ENCODE measurements at regions not wholly inside any gene's neighbourhood (a gene's known extent, or its start where the extent isn't known, plus 50 kb on each side); places are given as distances from the start of the nearest gene placed in this dataset.

GRCh38 chr2:136363900-136364299 is 246.0 kb upstream of the CXCR4 start:
- no peaks in the 10 kb centered on the region for H3K27me3 ChIP-seq (ENCODE audit: control insufficient read depth, insufficient read depth, low read length)
- no peak overlapping the region for H3K4me3 ChIP-seq (replicated peaks in 1 of 4; ENCODE audit: control extremely low read depth in 1 of 4, insufficient read depth in 1 of 4, low read depth in 3 of 4, low read length in 4 of 4)
- no peak overlapping the region for H3K4me2 ChIP-seq (ENCODE audit: extremely low read depth, insufficient read depth, low read length)
- no peaks in the 10 kb centered on the region for H3K4me1 ChIP-seq (ENCODE audit: control insufficient read depth, extremely low read depth, insufficient read depth, low read length)
- H2AFZ ChIP-seq (ENCODE audit: low read length): no peak overlapping the region
- H4K20me1 ChIP-seq (ENCODE audit: control insufficient read depth, extremely low read depth, insufficient read depth, low read length): no peaks in the 10 kb centered on the region
- H3K27ac ChIP-seq (ENCODE audit: insufficient read depth, low read length): no peak overlapping the region
- H3K9ac ChIP-seq (ENCODE audit: insufficient read depth, low read length): no peak overlapping the region
- no peaks in the 10 kb centered on the region for H3K36me3 ChIP-seq (ENCODE audit: control insufficient read depth, insufficient read depth, low read length)
- H3K79me2 ChIP-seq (ENCODE audit: control insufficient read depth, insufficient read depth, low read length): no peaks in the 10 kb centered on the region
- TF ChIP-seq CTCF (conservative IDR thresholded peaks at IDR 0.05 in 1 of 2, IDR thresholded peaks at IDR 0.05 in 1 of 2; ENCODE audit: low read depth in 1 of 2, low read length in 2 of 2) (no peak), EZH2 (IDR thresholded peaks at IDR 0.05; ENCODE audit: low read length, missing control alignments) (no peak)
- H3K9me3 ChIP-seq (ENCODE audit: control insufficient read depth, insufficient read depth, low read depth, low read length): no peaks in the 10 kb centered on the region
- peak; percentile 19 to 54 for DNase-seq (ENCODE audit: low read depth in 2 of 2)

- Histone ChIP-seq H3K4me3 (replicated peaks in 1 of 4; ENCODE audit: control extremely low read depth in 1 of 4, insufficient read depth in 1 of 4, low read depth in 3 of 4, low read length in 4 of 4) (no peak overlapping the region), H2AFZ (ENCODE audit: low read length) (no peak overlapping the region), H3K4me1 (ENCODE audit: control insufficient read depth, extremely low read depth, insufficient read depth, low read length) (no peaks in the 10 kb centered on the region), H3K36me3 (ENCODE audit: control insufficient read depth, insufficient read depth, low read length) (no peaks in the 10 kb centered on the region), H3K79me2 (ENCODE audit: control insufficient read depth, insufficient read depth, low read length) (no peaks in the 10 kb centered on the region), H3K9me3 (ENCODE audit: control insufficient read depth, insufficient read depth, low read depth, low read length) (no peaks in the 10 kb centered on the region), H3K9ac (ENCODE audit: insufficient read depth, low read length) (no peak overlapping the region), H3K4me2 (ENCODE audit: extremely low read depth, insufficient read depth, low read length) (no peak overlapping the region), H3K27me3 (ENCODE audit: control insufficient read depth, insufficient read depth, low read length) (no peaks in the 10 kb centered on the region), H3K27ac (ENCODE audit: insufficient read depth, low read length) (no peak overlapping the region), H4K20me1 (ENCODE audit: control insufficient read depth, extremely low read depth, insufficient read depth, low read length) (no peaks in the 10 kb centered on the region)
- no peak for DNase-seq (ENCODE audit: low read depth in 2 of 2)
- TF ChIP-seq CTCF (conservative IDR thresholded peaks at IDR 0.05 in 1 of 2, IDR thresholded peaks at IDR 0.05 in 1 of 2; ENCODE audit: low read depth in 1 of 2, low read length in 2 of 2): no peak
- TF ChIP-seq EZH2 (IDR thresholded peaks at IDR 0.05; ENCODE audit: low read length, missing control alignments): no peak
Observed at GRCh38 chr2:136363470-136363869, 245.5 kb upstream of the CXCR4 start.

DNA sequence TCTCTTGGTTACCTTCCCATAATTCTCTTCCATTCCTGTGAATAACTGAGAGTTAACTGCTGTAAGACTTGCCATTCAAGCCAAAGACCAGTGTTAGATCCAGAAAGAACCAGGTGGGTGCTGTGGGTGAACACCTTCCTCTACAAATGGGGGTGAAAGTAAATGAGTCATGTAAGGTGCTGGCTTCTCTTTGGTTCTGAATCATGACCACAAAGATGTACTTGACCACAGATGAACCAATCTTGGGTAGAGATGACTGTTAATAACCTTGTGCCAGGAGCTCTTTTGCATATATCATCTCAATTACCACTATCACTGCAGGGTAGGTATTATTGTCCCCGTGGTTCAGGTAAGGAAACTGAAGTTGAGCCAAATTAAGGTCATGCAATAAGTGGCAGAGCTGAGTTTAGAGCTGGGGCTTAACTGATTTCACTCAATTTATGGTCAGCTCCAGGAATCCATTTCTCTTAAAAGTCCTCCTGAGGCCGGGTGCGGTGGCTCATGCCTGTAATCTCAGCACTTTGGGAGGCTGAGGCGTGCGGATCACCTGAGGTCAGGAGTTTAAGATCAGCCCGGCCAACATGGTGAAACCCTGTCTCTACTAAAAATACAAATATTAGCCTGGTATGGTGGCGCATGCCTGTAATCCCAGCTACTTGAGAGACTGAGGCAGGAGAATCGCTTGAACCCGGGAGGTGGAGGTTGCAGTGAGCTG is 244.9 kb upstream of the CXCR4 start:
- Histone ChIP-seq H4K20me1 (ENCODE audit: control insufficient read depth, extremely low read depth, insufficient read depth, low read length) (no peaks in the 10 kb centered on the region), H3K9ac (ENCODE audit: insufficient read depth, low read length) (no peak overlapping the region), H3K4me1 (ENCODE audit: control insufficient read depth, extremely low read depth, insufficient read depth, low read length) (no peaks in the 10 kb centered on the region), H3K79me2 (ENCODE audit: control insufficient read depth, insufficient read depth, low read length) (no peaks in the 10 kb centered on the region), H3K27ac (ENCODE audit: insufficient read depth, low read length) (no peak overlapping the region), H3K4me2 (ENCODE audit: extremely low read depth, insufficient read depth, low read length) (no peak overlapping the region), H2AFZ (ENCODE audit: low read length) (no peak overlapping the region), H3K9me3 (ENCODE audit: control insufficient read depth, insufficient read depth, low read depth, low read length) (no peaks in the 10 kb centered on the region), H3K27me3 (ENCODE audit: control insufficient read depth, insufficient read depth, low read length) (no peaks in the 10 kb centered on the region), H3K36me3 (ENCODE audit: control insufficient read depth, insufficient read depth, low read length) (no peaks in the 10 kb centered on the region), H3K4me3 (replicated peaks in 1 of 4; ENCODE audit: control extremely low read depth in 1 of 4, insufficient read depth in 1 of 4, low read depth in 3 of 4, low read length in 4 of 4) (no peak overlapping the region)
- DNase-seq (ENCODE audit: low read depth in 2 of 2): peak in 1 of 2 donors; percentile 23
- no peak for TF ChIP-seq CTCF (conservative IDR thresholded peaks at IDR 0.05 in 1 of 2, IDR thresholded peaks at IDR 0.05 in 1 of 2; ENCODE audit: low read depth in 1 of 2, low read length in 2 of 2)
- TF ChIP-seq EZH2 (IDR thresholded peaks at IDR 0.05; ENCODE audit: low read length, missing control alignments): no peak
